ENCODE measurements at regions not wholly inside any gene's neighbourhood (a gene's known extent, or its start where the extent isn't known, plus 50 kb on each side); places are given as distances from the start of the nearest gene placed in this dataset.

GRCh38 chr10:130240409-130240808 is 104.2 kb downstream of the GLRX3 start:
- peaks cover 2% of the 10 kb centered on the region for H3K9me3 Mint-ChIP-seq (ENCODE audit: low read depth, unreplicated experiment)
- intact Hi-C loops (cut with micrococcal nuclease; ENCODE audit: unreplicated experiment) = no loop called here
- no peaks in the 10 kb centered on the region for H3K4me1 Mint-ChIP-seq (ENCODE audit: low read depth, unreplicated experiment)
- DNase-seq = no peak
- CTCF ChIA-PET = no interaction called here
- TF ChIP-seq, protein P1, sequence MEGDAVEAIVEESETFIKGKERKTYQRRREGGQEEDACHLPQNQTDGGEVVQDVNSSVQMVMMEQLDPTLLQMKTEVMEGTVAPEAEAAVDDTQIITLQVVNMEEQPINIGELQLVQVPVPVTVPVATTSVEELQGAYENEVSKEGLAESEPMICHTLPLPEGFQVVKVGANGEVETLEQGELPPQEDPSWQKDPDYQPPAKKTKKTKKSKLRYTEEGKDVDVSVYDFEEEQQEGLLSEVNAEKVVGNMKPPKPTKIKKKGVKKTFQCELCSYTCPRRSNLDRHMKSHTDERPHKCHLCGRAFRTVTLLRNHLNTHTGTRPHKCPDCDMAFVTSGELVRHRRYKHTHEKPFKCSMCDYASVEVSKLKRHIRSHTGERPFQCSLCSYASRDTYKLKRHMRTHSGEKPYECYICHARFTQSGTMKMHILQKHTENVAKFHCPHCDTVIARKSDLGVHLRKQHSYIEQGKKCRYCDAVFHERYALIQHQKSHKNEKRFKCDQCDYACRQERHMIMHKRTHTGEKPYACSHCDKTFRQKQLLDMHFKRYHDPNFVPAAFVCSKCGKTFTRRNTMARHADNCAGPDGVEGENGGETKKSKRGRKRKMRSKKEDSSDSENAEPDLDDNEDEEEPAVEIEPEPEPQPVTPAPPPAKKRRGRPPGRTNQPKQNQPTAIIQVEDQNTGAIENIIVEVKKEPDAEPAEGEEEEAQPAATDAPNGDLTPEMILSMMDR (IDR thresholded peaks at IDR 0.05; ENCODE audit: unreplicated experiment) = no peak
- no peaks in the 10 kb centered on the region for H3K27me3 Mint-ChIP-seq (ENCODE audit: unreplicated experiment)
- H3K27ac Mint-ChIP-seq (ENCODE audit: unreplicated experiment) = no peak overlapping the region
- H3K36me3 Mint-ChIP-seq (ENCODE audit: insufficient read depth, unreplicated experiment) = no peaks in the 10 kb centered on the region
- no TSS peak for BruUV-seq (replicated peaks)
- no peak overlapping the region for H3K4me3 Mint-ChIP-seq (ENCODE audit: low read depth, unreplicated experiment)

- H3K4me3 Mint-ChIP-seq (ENCODE audit: low read depth, unreplicated experiment) = no peak overlapping the region
- no peaks in the 10 kb centered on the region for H3K36me3 Mint-ChIP-seq (ENCODE audit: insufficient read depth, unreplicated experiment)
- peaks cover 10% of the 10 kb centered on the region for H3K9me3 Mint-ChIP-seq (ENCODE audit: low read depth, unreplicated experiment)
- TF ChIP-seq, protein P1 (IDR thresholded peaks at IDR 0.05; ENCODE audit: unreplicated experiment) = no peak
- no TSS peak for BruUV-seq (replicated peaks)
- H3K4me1 Mint-ChIP-seq (ENCODE audit: low read depth, unreplicated experiment) = no peaks in the 10 kb centered on the region
- no peaks in the 10 kb centered on the region for H3K27me3 Mint-ChIP-seq (ENCODE audit: unreplicated experiment)
- no peak for DNase-seq
- no peak overlapping the region for H3K27ac Mint-ChIP-seq (ENCODE audit: unreplicated experiment)
- CTCF ChIA-PET = no interaction called here
- intact Hi-C loops (cut with micrococcal nuclease; ENCODE audit: unreplicated experiment) = no loop called here
Observed at GRCh38 chr10:130242513-130242912, 106.3 kb downstream of the GLRX3 start.

DNA sequence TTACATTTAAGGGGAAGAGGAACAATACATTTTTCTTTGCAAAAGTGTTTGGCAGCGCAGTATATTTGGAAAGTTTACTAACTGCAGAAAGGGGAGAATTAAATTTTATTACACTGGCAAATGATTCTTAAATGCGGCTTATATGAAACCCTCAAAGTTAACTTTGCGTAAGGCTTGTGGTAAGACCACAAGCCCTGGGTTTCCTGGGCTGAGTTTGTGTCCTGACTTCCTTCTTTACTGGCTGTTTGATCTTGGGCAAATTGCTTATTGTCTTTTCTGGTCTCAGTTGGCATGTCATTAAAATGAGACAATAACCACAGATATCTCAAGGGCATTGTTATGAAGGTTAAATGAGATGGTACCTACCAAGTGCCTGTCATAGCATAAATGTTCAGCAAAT is 106.8 kb downstream of the GLRX3 start:
- CTCF ChIA-PET = no interaction called here
- BruUV-seq (replicated peaks) = no TSS peak
- no peaks in the 10 kb centered on the region for H3K36me3 Mint-ChIP-seq (ENCODE audit: insufficient read depth, unreplicated experiment)
- intact Hi-C loops (cut with micrococcal nuclease; ENCODE audit: unreplicated experiment) = no loop called here
- TF ChIP-seq, protein P1 (IDR thresholded peaks at IDR 0.05; ENCODE audit: unreplicated experiment) = no peak
- no peaks in the 10 kb centered on the region for H3K27me3 Mint-ChIP-seq (ENCODE audit: unreplicated experiment)
- H3K9me3 Mint-ChIP-seq (ENCODE audit: low read depth, unreplicated experiment) = peaks cover 10% of the 10 kb centered on the region
- no peak overlapping the region for H3K4me3 Mint-ChIP-seq (ENCODE audit: low read depth, unreplicated experiment)
- no peak overlapping the region for H3K27ac Mint-ChIP-seq (ENCODE audit: unreplicated experiment)
- no peaks in the 10 kb centered on the region for H3K4me1 Mint-ChIP-seq (ENCODE audit: low read depth, unreplicated experiment)
- no peak for DNase-seq

- H3K36me3 Mint-ChIP-seq (ENCODE audit: insufficient read depth, unreplicated experiment) = no peaks in the 10 kb centered on the region
- no peaks in the 10 kb centered on the region for H3K4me1 Mint-ChIP-seq (ENCODE audit: low read depth, unreplicated experiment)
- intact Hi-C loops (cut with micrococcal nuclease; ENCODE audit: unreplicated experiment) = no loop called here
- peaks cover 10% of the 10 kb centered on the region for H3K9me3 Mint-ChIP-seq (ENCODE audit: low read depth, unreplicated experiment)
- H3K27me3 Mint-ChIP-seq (ENCODE audit: unreplicated experiment) = no peaks in the 10 kb centered on the region
- BruUV-seq (replicated peaks) = no TSS peak
- no peak overlapping the region for H3K4me3 Mint-ChIP-seq (ENCODE audit: low read depth, unreplicated experiment)
- H3K27ac Mint-ChIP-seq (ENCODE audit: unreplicated experiment) = no peak overlapping the region
- TF ChIP-seq, protein P1 (IDR thresholded peaks at IDR 0.05; ENCODE audit: unreplicated experiment) = no peak
- DNase-seq = no peak
- CTCF ChIA-PET = no interaction called here
Observed at GRCh38 chr10:130244031-130244927, 108.1 kb downstream of the GLRX3 start.
